HepG2 (cell line): ENCODE measurements at regions not wholly inside any gene's neighbourhood (a gene's known extent, or its start where the extent isn't known, plus 50 kb on each side); places are given as distances from the start of the nearest gene placed in this dataset.

Experiments used
- BRD4 ChIP-seq: sonication (generic); formaldehyde crosslinking; IDR thresholded peaks from 2 replicates; pipeline ENCODE4 v1.4.0; 2020; ENCODE audit warnings: missing genetic modification reagents
- ETV6 ChIP-seq: sonication (generic); formaldehyde crosslinking; conservative IDR thresholded peaks from 2 replicates; pipeline ENCODE4 v1.4.0; 2020; ENCODE audit warnings: missing genetic modification reagents
- FIP1L1 ChIP-seq: fragments of 200-400 bp; formaldehyde crosslinking; IDR thresholded peaks from 2 replicates; pipeline ENCODE4 v1.6.1; 2018; ENCODE audit warnings: low read depth, mild to moderate bottlenecking, low read length, moderate library complexity, borderline replicate concordance; ENCODE audit not compliant: insufficient read depth
- FOSL1 ChIP-seq: sonication (generic); formaldehyde crosslinking; IDR thresholded peaks from 2 replicates; pipeline ENCODE4 v1.9.0; 2021; ENCODE audit warnings: missing genetic modification reagents, borderline replicate concordance
- FOXP1 ChIP-seq, 2 experiments: fragments of 450-650 bp in 1 of 2; IDR thresholded peaks; 2 replicates each; pipeline ENCODE4 v1.6.1; 2017 to 2018; ENCODE audit warnings: antibody characterized with exemption in 1 of 2
- MAFG ChIP-seq: sonication (generic); formaldehyde crosslinking; IDR thresholded peaks from 2 replicates; pipeline ENCODE4 v1.5.1; 2020; ENCODE audit warnings: mild to moderate bottlenecking, missing genetic modification reagents
- MIER2 ChIP-seq: IDR thresholded peaks from 2 replicates; pipeline ENCODE4 v1.6.1; 2016; ENCODE audit warnings: missing biosample characterization, missing genetic modification reagents
- REL ChIP-seq: sonication (generic); formaldehyde crosslinking; conservative IDR thresholded peaks from 2 replicates; pipeline ENCODE4 v1.8.0; 2022; ENCODE audit warnings: mild to moderate bottlenecking, missing genetic modification reagents, moderate library complexity
- SNAPC2 ChIP-seq: sonication (generic); formaldehyde crosslinking; IDR thresholded peaks from 2 replicates; pipeline ENCODE4 v1.8.1; 2022; ENCODE audit warnings: mild to moderate bottlenecking, missing genetic modification reagents
- ZNF264 ChIP-seq: sonication (generic); formaldehyde crosslinking; IDR thresholded peaks from 2 replicates; pipeline ENCODE4 v1.4.0; 2020; ENCODE audit warnings: missing genetic modification reagents
- ZNF549 ChIP-seq: sonication (generic); formaldehyde crosslinking; IDR thresholded peaks from 2 replicates; pipeline ENCODE4 v1.5.0; 2020; ENCODE audit warnings: missing genetic modification reagents
- TF ChIP-seq, protein P1 (sequence below): sonication (generic); formaldehyde crosslinking; IDR thresholded peaks from 2 replicates; pipeline ENCODE4 v1.4.0; 2020; ENCODE audit warnings: mild to moderate bottlenecking, low read depth, missing genetic modification reagents
- TF ChIP-seq, protein P2 (sequence below): sonication (generic); formaldehyde crosslinking; IDR thresholded peaks from 2 replicates; pipeline ENCODE4 v1.4.0; 2020; ENCODE audit warnings: missing genetic modification reagents, borderline replicate concordance
- TF ChIP-seq, protein P3 (sequence below): sonication (generic); formaldehyde crosslinking; IDR thresholded peaks from 2 replicates; pipeline ENCODE4 v1.4.0; 2020; ENCODE audit warnings: missing genetic modification reagents
- TF ChIP-seq, protein P4 (sequence below): fragments of 450-650 bp; IDR thresholded peaks from 2 replicates; pipeline ENCODE4 v1.6.1; 2017; ENCODE audit warnings: mild to moderate bottlenecking
- TF ChIP-seq, protein P5 (sequence below): sonication (generic); formaldehyde crosslinking; IDR thresholded peaks from 2 replicates; pipeline ENCODE4 v1.4.0; 2020; ENCODE audit warnings: mild to moderate bottlenecking, missing genetic modification reagents, borderline replicate concordance

DNA sequence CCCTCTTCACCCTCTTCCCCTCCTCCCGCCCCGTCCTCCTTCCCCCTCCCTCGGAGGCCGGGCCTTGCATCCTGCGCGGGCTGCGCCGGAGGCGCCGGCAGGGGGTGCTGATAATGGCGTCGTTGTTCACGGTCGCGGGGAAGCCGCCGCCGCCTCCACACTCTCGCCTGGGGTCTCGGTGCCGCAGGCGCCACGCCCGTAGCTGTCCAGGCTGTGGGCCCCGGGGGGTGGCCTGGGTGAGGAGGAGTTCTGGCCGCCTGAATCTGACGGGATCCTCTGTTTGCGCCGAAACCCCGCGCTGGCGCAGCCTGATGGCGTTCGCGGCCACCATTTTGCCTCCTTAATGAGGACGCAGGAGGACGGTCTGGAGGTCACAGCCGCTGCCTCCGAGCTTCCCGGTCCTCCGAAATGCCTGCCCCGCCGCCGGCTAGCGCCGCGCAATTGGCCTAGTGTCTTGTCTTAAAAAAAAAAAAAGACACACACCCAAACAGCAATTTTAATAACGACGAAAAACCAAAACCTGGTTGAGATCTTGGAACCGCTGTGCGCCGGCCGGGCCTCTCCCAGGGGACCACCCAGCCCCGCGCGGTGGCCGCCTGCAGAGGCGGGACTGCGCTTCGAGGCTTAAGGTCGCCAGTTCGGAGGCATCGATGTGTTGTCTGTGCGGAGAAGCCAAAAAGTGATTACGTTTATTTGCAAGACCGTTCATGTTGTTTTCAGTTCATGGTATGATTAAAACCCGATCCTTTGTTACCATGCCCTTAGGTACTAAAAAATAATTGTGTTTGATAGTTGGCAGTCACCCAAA is 106.6 kb upstream of the HNRNPU start (continued):
- TF ChIP-seq ZNF264 (CRISPR knock-in tag): no peak
- peak; percentile 68 for TF ChIP-seq REL (CRISPR knock-in tag)
- TF ChIP-seq, protein P1, sequence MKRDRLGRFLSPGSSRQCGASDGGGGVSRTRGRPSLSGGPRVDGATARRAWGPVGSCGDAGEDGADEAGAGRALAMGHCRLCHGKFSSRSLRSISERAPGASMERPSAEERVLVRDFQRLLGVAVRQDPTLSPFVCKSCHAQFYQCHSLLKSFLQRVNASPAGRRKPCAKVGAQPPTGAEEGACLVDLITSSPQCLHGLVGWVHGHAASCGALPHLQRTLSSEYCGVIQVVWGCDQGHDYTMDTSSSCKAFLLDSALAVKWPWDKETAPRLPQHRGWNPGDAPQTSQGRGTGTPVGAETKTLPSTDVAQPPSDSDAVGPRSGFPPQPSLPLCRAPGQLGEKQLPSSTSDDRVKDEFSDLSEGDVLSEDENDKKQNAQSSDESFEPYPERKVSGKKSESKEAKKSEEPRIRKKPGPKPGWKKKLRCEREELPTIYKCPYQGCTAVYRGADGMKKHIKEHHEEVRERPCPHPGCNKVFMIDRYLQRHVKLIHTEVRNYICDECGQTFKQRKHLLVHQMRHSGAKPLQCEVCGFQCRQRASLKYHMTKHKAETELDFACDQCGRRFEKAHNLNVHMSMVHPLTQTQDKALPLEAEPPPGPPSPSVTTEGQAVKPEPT (CRISPR knock-in tag): peak; percentile 87; the same call in 1 of the 2 replicates
- peak; percentile 69; the same call in 1 of the 2 replicates for TF ChIP-seq ETV6 (CRISPR knock-in tag)
- TF ChIP-seq, protein P2, sequence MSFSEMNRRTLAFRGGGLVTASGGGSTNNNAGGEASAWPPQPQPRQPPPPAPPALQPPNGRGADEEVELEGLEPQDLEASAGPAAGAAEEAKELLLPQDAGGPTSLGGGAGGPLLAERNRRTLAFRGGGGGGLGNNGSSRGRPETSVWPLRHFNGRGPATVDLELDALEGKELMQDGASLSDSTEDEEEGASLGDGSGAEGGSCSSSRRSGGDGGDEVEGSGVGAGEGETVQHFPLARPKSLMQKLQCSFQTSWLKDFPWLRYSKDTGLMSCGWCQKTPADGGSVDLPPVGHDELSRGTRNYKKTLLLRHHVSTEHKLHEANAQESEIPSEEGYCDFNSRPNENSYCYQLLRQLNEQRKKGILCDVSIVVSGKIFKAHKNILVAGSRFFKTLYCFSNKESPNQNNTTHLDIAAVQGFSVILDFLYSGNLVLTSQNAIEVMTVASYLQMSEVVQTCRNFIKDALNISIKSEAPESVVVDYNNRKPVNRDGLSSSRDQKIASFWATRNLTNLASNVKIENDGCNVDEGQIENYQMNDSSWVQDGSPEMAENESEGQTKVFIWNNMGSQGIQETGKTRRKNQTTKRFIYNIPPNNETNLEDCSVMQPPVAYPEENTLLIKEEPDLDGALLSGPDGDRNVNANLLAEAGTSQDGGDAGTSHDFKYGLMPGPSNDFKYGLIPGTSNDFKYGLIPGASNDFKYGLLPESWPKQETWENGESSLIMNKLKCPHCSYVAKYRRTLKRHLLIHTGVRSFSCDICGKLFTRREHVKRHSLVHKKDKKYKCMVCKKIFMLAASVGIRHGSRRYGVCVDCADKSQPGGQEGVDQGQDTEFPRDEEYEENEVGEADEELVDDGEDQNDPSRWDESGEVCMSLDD (CRISPR knock-in tag): no peak
- TF ChIP-seq, protein P3, sequence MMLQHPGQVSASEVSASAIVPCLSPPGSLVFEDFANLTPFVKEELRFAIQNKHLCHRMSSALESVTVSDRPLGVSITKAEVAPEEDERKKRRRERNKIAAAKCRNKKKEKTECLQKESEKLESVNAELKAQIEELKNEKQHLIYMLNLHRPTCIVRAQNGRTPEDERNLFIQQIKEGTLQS (CRISPR knock-in tag): 0 out of 2 replicates have a peak, but pooled peaks have one; percentile 34
- no peak for TF ChIP-seq FOSL1 (CRISPR knock-in tag)
- no peak for TF ChIP-seq SNAPC2 (CRISPR knock-in tag)
- TF ChIP-seq ZNF549 (CRISPR knock-in tag): no peak
- no peak for TF ChIP-seq FOXP1 (IDR thresholded peaks at IDR 0.05)
- TF ChIP-seq FOXP1 (CRISPR knock-in tag; IDR thresholded peaks at IDR 0.05): no peak
- TF ChIP-seq, protein P4, sequence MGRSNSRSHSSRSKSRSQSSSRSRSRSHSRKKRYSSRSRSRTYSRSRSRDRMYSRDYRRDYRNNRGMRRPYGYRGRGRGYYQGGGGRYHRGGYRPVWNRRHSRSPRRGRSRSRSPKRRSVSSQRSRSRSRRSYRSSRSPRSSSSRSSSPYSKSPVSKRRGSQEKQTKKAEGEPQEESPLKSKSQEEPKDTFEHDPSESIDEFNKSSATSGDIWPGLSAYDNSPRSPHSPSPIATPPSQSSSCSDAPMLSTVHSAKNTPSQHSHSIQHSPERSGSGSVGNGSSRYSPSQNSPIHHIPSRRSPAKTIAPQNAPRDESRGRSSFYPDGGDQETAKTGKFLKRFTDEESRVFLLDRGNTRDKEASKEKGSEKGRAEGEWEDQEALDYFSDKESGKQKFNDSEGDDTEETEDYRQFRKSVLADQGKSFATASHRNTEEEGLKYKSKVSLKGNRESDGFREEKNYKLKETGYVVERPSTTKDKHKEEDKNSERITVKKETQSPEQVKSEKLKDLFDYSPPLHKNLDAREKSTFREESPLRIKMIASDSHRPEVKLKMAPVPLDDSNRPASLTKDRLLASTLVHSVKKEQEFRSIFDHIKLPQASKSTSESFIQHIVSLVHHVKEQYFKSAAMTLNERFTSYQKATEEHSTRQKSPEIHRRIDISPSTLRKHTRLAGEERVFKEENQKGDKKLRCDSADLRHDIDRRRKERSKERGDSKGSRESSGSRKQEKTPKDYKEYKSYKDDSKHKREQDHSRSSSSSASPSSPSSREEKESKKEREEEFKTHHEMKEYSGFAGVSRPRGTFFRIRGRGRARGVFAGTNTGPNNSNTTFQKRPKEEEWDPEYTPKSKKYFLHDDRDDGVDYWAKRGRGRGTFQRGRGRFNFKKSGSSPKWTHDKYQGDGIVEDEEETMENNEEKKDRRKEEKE: no peak
- no peak for TF ChIP-seq MAFG
- TF ChIP-seq, protein P5, sequence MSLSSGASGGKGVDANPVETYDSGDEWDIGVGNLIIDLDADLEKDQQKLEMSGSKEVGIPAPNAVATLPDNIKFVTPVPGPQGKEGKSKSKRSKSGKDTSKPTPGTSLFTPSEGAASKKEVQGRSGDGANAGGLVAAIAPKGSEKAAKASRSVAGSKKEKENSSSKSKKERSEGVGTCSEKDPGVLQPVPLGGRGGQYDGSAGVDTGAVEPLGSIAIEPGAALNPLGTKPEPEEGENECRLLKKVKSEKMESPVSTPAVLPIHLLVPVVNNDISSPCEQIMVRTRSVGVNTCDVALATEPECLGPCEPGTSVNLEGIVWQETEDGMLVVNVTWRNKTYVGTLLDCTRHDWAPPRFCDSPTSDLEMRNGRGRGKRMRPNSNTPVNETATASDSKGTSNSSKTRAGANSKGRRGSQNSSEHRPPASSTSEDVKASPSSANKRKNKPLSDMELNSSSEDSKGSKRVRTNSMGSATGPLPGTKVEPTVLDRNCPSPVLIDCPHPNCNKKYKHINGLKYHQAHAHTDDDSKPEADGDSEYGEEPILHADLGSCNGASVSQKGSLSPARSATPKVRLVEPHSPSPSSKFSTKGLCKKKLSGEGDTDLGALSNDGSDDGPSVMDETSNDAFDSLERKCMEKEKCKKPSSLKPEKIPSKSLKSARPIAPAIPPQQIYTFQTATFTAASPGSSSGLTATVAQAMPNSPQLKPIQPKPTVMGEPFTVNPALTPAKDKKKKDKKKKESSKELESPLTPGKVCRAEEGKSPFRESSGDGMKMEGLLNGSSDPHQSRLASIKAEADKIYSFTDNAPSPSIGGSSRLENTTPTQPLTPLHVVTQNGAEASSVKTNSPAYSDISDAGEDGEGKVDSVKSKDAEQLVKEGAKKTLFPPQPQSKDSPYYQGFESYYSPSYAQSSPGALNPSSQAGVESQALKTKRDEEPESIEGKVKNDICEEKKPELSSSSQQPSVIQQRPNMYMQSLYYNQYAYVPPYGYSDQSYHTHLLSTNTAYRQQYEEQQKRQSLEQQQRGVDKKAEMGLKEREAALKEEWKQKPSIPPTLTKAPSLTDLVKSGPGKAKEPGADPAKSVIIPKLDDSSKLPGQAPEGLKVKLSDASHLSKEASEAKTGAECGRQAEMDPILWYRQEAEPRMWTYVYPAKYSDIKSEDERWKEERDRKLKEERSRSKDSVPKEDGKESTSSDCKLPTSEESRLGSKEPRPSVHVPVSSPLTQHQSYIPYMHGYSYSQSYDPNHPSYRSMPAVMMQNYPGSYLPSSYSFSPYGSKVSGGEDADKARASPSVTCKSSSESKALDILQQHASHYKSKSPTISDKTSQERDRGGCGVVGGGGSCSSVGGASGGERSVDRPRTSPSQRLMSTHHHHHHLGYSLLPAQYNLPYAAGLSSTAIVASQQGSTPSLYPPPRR (CRISPR knock-in tag): no peak
- TF ChIP-seq MIER2 (CRISPR knock-in tag): no peak
- TF ChIP-seq BRD4 (CRISPR knock-in tag): peak; percentile 76; the same call in 1 of the 2 replicates
- 0 out of 2 replicates have a peak, but pooled peaks have one; percentile 73 for TF ChIP-seq FIP1L1
